NCI-H2196 treated with DMSO at 0.1 percent for 48 hours (cell line): ENCODE measurements at regions not wholly inside any gene's neighbourhood (a gene's known extent, or its start where the extent isn't known, plus 50 kb on each side); places are given as distances from the start of the nearest gene placed in this dataset.
"Not testable (repeated sequence)": the region's sequence is repeated elsewhere in the genome, so short reads cannot be mapped to it uniquely, and the experiment has no call there.

Experiments used
- DNase-seq: peaks from one replicate; lab custom pipeline; 2025; ENCODE audit not compliant: unreplicated experiment; lab: John Stamatoyannopoulos, UW

DNA sequence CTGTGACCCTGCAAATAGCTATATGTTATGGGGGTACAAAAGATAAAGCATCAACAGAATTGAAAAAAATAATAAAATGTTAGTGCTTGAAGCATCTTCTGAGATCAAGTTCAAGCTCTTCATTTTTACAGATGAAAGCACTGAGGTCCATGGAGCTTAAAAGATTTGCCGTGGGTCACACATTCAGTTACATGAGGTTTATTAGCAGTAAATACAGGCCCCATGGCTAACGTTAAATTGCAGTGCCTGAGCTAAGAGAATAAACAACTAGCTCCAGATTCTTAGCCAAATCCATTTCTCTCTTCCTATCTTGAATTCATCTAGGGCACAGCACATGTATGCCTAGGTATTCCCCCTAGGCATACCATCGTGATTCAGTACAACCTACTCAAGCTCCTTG, 2052.7 kb upstream of the C9orf72 start:
- no peak for DNase-seq

DNA sequence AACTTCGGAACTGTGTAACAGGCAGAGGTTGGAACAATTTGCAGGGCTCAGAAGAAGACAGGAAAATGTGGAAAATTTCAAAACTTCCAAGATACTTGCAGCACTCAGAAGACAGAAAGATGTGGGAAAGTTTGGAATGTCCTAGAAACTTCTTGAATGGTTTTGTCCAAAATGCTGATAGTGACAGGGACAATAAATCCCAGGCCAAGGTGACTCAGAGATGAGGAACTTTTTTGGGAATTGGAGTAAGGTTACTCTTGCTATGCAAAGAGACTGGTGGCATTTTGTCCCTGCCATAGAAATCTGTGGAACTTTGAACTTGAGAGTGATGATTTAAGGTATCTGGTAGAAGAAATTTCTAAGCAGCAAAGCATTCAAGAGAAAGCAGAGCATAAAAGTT, 2055.6 kb upstream of the C9orf72 start:
- DNase-seq, result not testable (repeated sequence)

DNA sequence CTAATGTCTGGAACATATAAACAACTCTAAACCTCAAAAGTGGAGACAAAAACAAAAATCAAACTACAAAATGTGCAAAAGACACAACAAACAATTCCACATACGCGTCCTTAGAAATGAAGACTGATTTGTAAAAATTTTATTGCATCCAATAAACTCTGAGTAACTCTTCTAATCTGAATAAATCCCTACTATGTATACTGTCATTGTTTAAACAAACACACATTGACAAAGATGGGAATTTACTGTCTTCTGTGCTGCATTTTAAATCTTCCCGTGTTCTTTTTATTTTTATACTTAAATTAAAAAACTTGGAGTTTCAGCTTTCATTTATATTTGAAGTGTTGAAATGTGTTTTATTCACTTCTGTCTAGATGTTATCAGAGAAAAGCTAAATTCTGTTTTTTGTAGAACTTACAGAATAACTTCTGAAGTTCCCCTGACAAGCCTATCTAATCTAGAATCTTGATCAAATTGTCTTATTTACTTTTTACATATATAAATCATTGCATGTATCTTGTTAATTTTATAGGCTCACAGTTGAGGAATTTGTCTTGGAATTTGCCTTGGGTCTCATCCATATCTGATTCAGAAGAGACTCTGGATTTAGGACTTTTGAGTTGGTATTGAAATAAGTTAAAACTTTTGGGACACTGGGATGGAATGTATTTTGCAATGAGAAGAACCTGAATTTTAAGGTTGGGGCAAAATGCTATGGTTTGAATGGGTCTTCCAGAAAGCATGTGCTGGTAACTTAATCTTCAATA, 2064.4 kb upstream of the C9orf72 start:
- no peak for DNase-seq

DNA sequence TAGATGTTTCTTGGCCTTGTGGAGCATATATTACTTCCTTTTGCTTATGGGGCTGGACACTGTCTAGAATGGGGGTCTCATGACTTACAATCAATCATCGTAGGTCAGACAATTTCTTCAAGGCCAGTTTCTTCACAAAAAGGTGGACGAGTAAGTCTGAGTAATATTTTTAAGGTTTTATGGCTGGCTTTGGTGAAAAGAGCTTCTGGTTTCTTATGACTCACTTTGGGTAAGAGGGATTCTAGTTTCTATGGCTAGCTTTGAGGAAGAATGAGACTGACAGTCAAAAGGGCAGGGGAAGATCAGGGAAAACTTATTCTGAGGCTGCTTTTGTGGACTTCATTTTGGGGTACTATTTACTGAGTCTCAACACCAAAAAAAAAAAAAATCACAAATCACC, 2067.2 kb upstream of the C9orf72 start:
- no peak for DNase-seq

DNA sequence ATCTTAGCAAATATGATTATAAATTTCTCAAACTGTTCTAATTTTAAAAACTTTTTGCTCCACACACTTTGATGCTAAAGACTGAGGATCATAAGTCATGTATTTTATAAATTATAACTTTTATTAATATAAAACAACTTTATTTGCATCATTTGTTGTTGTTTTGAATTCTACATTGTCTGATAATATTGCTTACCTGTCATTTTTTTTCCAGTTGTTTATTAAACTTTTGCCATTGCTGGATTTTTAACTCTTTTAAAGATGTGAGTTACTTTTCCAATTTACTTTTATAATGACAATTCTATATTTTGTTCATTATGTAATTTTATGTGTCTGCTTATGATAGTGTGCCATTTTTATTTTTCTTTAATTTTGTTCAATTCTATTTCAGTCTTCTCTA, 2071.2 kb upstream of the C9orf72 start:
- no peak for DNase-seq

DNA sequence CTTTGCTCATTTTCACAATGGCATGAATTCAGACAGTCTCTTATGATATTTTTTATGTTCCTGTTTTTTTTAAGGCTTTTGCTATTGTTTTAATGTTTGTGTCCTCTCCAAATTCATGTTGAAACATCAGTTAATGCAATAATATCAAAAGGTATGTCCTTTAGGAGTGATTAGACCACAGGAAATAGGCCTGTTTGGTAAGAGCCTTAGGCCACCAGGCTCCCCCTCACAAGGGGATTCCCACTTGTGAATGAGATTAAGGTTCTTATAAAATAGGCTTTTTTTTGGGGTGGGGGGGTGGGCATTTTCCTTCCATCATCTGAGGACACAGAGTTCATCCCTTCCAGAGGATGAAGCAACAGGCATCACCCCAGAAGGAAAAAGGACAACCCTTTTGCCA, 2074.2 kb upstream of the C9orf72 start:
- no peak for DNase-seq

DNA sequence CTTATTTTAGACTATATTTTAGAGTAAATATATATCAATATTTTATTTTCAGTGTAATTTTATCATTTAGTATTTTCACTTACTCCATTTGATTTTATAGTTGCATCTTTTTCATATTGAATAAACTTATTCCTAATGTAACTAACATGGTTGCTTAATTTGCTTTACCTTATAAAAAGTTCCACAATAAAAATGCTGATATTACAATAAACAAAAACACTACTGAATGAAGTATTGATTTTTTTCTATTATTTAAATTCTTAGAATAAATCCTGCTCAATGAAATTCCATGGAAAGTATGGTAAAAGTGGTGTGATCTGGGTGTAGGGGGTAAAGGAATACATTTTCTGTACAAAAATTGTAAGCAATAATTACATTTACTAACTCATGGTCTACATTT, 2074.9 kb upstream of the C9orf72 start:
- no peak for DNase-seq

DNA sequence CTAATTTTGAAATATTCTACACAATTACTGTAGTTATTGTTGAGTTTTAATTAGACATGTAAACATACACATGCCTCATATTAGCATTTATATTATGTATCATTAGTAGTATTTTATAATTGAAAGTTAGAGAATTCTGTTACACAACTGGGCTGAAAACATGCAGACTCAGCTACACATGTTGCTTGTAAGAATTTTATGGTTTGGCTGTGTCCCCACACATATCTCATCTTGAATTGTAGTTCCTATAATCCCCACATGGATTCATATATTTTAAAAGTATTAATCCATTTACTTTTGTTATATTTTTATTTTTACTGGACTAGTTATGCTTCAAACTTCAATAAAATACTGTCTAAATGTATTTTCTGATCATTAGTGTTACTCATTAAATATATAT, 2075.3 kb upstream of the C9orf72 start:
- no peak for DNase-seq

DNA sequence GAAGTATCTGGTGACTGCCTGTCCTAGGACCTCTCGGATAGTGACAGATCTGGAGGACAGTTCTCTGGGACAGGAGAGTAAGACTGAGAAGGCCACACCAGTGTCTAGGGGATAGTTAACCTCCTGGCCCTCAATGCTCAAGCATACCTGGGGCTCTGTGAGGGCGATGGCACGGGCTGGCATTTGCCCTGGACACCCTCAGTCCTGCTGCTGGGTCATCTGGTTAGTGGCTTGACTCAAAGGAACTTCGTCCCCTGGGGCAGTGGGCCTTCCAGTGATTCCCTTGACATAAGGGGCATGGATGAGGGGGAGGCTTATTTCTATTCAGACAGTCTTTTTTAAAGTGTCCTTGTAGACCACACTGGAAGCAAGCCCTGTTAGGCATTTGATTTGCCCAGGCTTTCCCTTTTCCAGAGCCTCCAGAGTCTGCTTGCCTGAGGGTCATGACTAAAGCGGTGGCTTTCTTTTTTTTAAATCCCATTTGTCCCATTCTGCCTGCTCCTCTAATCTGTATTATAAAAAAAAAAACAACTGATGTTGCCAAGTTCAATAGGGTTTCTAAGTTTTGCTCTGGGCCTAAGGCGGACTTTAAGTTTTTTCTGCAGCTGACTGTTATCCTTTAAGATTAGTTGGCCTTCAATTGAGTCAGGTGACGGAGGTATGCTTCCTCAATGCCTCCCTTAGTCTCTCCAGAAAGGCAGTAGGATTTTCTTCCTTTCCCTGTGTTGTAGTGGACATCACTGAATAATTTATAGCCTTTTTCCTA, 2083.5 kb upstream of the C9orf72 start:
- no peak for DNase-seq

DNA sequence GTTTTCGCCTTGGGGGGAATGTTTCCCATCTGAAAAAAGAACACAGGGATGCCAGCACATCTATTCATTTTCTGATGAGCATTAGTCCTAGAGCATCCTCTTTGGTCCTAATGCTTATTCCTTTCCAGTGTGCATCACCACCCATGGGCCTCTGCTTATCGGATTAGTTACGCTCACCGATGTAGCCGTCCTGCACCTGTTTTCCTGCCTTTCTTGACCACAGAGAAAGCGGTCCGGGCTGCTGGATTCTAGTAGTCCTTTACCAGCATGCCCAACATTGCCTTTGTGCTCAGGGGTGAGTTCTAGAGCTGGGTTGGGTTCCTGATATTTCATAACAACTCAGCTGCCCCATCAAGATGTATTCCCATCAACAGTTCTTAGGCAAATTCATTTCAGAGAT, 2084.5 kb upstream of the C9orf72 start:
- DNase-seq, result no peak

DNA sequence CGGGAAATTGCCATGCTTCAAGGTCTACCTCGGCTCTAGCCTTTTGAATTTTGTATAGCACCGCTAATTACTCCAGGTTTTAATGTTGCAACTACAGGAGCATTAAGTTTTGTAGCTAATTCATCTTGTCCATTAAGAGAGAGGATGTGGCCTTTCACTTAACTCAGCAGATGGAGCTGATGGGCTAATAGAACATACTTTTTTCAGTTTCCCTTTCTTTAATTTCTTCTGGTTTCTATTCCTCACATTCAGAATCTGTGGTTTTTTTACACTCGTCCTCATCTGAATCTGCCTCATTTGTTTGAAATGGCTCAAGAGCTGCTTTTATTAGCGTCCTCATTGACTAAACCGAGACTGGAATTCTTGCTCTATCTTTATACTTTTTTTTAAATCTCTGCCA, 2085.7 kb upstream of the C9orf72 start:
- DNase-seq, result no peak

DNA sequence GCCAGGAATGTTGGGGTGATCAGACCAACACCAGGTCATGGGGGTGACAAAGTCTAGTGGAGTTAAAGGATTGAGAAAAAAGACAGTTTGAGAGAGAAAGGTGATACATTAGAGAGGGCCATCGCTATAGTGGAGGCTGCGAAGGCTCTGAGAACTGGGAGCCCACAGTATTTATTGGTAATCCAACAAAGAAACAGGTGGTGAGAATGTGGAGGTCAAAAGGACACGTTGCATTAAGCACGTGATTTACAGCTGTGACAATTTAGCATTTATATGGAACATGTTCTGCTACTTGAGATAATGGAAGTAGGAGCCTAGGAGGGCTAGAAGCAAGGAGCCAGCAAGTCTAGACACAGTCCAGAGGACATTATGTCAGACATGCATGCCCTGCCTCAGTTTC, 2086.5 kb upstream of the C9orf72 start:
- DNase-seq, result no peak

DNA sequence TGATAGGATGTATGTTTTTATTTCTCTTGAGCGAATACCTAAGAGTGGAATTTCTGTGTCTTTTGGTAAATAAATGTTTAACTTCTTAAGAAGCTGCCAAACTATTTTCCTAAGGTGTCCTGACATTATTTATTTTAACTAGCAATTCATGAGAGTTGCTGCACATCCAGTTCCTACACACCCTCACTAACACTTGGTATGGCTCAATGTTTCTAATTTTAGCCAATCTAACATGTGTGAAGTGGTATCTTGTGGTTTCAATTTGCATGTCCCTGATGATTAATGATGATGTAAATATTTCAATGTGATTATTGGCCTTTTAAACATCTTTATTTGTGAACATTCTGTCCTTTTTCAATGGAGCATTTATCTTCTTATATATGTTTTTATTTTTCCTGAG, 2095.5 kb upstream of the C9orf72 start:
- DNase-seq, result no peak

DNA sequence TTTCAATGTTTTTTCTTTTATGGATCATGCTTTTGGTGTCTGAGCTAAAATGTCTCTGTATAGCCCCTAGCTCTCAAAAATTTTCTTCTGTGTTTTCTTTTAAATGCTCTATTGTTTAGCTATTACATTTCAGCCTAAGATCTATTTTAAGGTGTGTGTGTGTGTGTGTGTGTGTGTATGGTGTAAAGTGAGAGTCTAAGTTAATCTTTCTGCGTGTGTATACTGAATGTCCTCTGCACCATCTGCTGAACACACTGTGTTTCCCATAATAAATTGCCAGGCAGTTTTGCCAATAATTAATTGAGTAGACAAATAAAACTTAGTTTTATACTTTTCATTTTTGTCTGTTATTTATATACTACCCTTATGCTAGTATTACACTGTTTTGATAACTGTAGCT, 2096.3 kb upstream of the C9orf72 start:
- no peak for DNase-seq

DNA sequence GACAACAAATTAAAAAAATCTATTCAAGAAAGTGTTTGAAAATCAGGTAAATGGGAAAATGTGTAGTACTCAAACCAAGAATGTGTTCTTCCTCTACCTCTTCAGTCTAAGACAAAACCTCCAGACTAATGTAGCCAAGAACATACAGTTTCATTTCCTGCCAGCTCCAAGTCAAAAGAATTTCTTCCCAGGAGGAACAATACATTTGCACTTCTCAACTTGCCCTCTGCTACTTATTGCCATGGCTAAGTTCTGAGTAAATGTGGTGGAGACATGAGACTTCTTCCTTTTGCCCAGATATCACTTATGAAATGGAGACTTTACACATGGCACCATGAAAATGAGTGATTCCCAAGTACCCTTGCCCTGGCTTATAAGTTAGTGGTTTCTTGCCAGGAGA, 2112.2 kb upstream of the C9orf72 start:
- DNase-seq, result no peak

DNA sequence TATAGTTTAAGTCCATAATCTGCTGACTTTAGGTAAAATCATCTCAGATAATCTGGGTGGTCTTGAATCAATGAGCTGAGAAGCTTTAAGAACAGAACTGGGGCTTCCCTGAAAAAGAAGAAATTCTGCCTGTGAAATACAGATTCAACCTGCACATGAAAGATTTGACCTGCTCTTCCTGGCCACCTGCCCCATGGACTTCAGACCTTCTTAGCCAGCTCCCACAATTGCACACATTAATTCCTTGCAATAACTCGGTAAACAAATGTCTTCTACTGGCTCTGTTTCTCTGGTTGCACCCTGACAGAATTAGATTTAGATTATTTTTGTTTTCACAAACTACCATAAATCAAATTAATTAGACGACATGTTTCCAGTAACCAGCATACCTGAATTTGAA, 2117.9 kb upstream of the C9orf72 start:
- no peak for DNase-seq

DNA sequence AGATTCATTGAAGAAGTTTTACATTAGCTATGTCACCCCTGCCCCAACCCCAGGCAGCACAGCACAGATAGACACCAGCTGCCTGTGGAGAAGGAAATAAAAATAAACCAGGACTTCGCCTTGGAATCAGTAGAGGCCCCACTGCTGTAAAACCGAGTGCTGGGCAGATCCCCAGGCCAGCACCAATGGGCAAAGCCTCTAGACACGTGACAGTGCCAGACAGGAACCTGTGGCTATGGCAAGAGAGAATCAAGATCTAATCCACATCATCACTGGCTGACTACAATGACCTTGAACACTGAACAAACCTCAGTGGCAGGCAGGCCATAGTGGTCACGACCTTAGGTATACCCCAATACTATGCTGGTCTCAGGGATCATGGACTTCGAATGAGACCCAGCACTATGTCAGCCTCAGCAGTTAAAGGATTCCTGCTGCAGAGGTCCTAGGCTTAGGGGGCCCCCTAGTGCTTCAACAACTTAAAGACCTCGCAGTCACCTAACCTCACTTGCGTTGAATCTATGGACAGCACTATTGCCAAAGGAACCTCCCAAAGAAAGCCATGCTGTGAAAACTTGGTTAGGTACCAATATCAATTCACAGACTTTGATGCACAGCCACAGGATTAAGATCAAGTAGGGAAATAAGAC, 2118.6 kb upstream of the C9orf72 start:
- no peak for DNase-seq

DNA sequence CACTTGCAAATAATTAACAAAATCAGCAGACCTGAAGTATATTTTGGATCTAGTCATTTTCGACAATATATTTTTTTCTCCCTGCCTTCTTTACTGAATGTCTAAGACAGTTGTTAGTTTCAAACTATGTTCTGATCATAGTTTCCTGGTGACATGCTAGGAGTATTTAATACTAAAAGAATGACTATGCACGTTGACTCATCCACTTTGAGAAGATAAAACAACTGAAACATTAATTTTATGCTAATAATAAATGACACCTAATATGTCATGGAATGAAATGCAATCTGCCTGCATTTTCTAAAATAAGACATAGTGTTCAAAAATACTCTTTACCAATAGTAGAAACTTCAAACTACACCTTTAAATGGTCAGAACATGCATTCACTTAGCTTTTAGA, 2123.7 kb upstream of the C9orf72 start:
- no peak for DNase-seq

DNA sequence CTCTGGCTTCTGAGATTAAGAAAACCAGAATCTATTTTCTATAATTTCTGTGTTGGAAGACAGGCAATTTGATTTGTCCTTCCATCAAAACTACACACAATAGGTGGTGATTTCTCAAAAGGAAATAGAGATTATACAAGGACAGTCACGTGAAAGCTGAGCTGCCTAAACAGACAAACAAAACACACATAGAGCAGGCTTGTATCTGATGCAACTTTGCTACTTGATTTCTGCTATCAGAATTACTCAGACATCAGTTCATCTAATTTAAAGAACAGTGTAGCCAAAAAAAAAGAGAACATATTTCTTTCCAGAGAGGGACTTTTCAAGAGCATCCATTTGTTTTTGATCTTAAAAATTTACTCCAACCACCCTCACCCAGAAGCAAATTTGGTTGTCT, 2128.3 kb upstream of the C9orf72 start:
- no peak for DNase-seq

DNA sequence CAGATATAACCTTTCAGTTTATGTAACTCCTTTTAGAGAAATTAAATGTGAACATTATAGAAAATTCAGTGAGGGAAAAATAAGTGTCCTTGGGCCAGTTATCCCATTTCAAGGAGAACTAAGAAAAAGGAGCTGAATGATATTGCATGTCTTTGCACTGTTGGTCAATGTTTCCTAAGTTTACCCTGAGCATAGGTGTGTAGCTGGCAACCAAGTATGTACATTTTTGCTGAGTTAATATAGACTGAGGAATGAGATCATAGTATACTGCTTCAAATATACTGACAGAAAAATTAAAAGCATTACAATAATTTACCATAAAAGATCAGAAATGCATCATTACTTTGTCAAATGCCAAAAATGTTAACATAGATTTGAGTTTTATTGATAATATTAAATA, 2128.7 kb upstream of the C9orf72 start:
- DNase-seq, result no peak

DNA sequence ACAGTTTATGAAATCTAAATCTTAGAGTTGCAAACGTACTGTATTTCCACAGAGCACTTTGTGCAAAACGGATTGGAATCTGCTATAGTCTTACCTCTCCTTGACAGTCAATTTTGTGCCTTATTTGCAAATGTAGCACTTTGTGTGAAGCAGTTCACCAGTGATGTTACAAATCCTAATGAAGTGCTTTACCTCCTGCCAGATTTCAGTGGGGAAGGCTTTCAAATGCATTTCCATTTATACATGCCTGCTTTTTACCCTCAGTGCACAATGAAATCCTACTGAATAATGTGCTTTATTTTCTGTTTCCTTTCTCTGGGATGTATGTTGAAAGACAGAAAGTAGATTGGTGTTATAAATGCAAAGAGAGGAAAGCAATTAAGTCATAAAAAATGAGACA, 2141.6 kb upstream of the C9orf72 start:
- DNase-seq, result no peak

DNA sequence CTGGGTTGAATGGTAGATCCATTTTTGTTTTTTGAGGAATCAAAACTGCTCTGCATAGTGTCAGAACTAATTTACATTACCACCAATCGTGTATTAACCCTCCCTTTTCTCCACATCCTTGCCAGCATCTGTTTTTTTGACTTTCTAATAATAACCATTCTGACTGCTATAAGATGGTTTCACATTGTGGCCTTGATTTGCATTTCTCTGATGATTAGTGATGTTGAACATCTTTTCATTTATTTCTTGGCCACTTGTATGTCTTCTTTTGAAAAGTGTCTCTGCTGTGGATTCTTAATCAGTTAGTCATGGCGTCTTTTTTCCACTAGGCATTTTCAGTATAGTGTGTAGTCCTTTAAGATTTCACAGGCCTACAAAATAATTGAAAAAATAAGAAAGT, 2144.3 kb upstream of the C9orf72 start:
- DNase-seq, result no peak
